K562 (cell line): ENCODE measurements at regions not wholly inside any gene's neighbourhood (a gene's known extent, or its start where the extent isn't known, plus 50 kb on each side); places are given as distances from the start of the nearest gene placed in this dataset.

Experiments used
- ATAC-seq: fragments of 200-7000 bp; cut with Tn5 transposase; 3 replicates; pipeline ENCODE4 v1.9.1; 2020; ENCODE audit warnings: moderate library complexity
- BruUV-seq: library from RNA; stranded (reverse); fragments of 400-500 nt; replicated peaks from 2 replicates; lab custom pipeline; 2021; lab: Mats Ljungman, UMichigan
- CTCF ChIA-PET: fragments of 300-600 bp; formaldehyde crosslinking; extraction: SDS; loops from one replicate; lab custom pipeline; 2021; ENCODE audit warnings: low intra/inter-chr PET ratio; lab: Yijun Ruan, JAX
- POLR2A ChIA-PET: fragments of 300-600, 350-650 bp; sonication (Branson Sonifier 250); formaldehyde crosslinking; extraction: SDS; loops from one replicate; lab custom pipeline; 2021; ENCODE audit warnings: antibody characterized with exemption, inconsistent platforms; lab: Yijun Ruan, JAX
- DNase-seq, 4 experiments: peaks; one replicate each; pipeline versions ENCODE4 v3.0.0 to v3.0.0-alpha.2; 2011 to 2018; ENCODE audit warnings: low spot score in 3 of 4, mixed read lengths in 3 of 4; ENCODE audit errors: extremely low read depth in 1 of 4
- FAIRE-seq: peaks from 2 replicates; lab custom pipeline; 2011; peaks lifted over from hg19 to GRCh38; lab: Jason Lieb, UNC
- H2AFZ ChIP-seq: 2 replicates; pipeline ENCODE4 v1.6.0; 2011; ENCODE audit warnings: low read depth, low read length, control low read depth, inconsistent platforms
- H3K27ac ChIP-seq: fragments of 200-600 bp; 3 replicates; pipeline ENCODE4 v1.8.0; 2011; ENCODE audit warnings: low read depth, mild to moderate bottlenecking, control low read depth, inconsistent platforms, low read length, moderate library complexity, mixed read lengths; ENCODE audit errors: extremely low read depth
- H3K27me3 ChIP-seq, 2 experiments: fragments of 300-600 bp in 1 of 2; 2 replicates in 1 of 2; 3 replicates in 1 of 2; pipeline versions ENCODE4 v1.6.0 to v1.8.0; 2011; ENCODE audit warnings: inconsistent platforms in 2 of 2, low read length in 2 of 2, mild to moderate bottlenecking in 1 of 2, mixed read lengths in 1 of 2, moderate library complexity in 1 of 2; ENCODE audit not compliant: control insufficient read depth in 2 of 2, insufficient read depth in 2 of 2
- H3K36me3 ChIP-seq: fragments of 300-600 bp; 3 replicates; pipeline ENCODE4 v1.8.0; 2011; ENCODE audit warnings: mild to moderate bottlenecking, low read length, inconsistent platforms; ENCODE audit not compliant: control insufficient read depth, insufficient read depth
- H3K4me1 ChIP-seq, 2 experiments: fragments of 200-600 bp in 1 of 2; replicated peaks in 1 of 2; 2 replicates in 1 of 2; 3 replicates in 1 of 2; pipeline versions ENCODE4 v1.5.1 to v1.8.0; 2011; ENCODE audit warnings: inconsistent platforms in 2 of 2, low read length in 2 of 2, mild to moderate bottlenecking in 1 of 2, mixed read lengths in 1 of 2, moderate library complexity in 1 of 2; ENCODE audit not compliant: control insufficient read depth in 2 of 2, insufficient read depth in 2 of 2
- H3K4me2 ChIP-seq: 2 replicates; pipeline ENCODE4 v1.6.1; 2011; ENCODE audit warnings: low read length, control low read depth, inconsistent platforms, mixed read lengths; ENCODE audit not compliant: insufficient read depth
- H3K4me3 ChIP-seq: fragments of 200-600 bp; sonication (generic), shearing (Covaris generic); 2 replicates; pipeline ENCODE4 v1.5.1; 2016; ENCODE audit warnings: control low read depth, inconsistent platforms
- H3K79me2 ChIP-seq: fragments of 200-600 bp; 3 replicates; pipeline ENCODE4 v1.8.0; 2011; ENCODE audit warnings: low read length, inconsistent platforms; ENCODE audit not compliant: control insufficient read depth, insufficient read depth
- H3K9ac ChIP-seq, 2 experiments: 2 replicates each; pipeline versions ENCODE4 v1.6.0 to v1.6.1; 2011; ENCODE audit warnings: low read depth in 2 of 2, low read length in 2 of 2, control low read depth in 1 of 2, inconsistent platforms in 1 of 2, mild to moderate bottlenecking in 1 of 2, mixed read lengths in 1 of 2; ENCODE audit not compliant: insufficient read depth in 1 of 2
- H3K9me1 ChIP-seq: one replicate; pipeline ENCODE4 v1.6.0; 2011; ENCODE audit warnings: inconsistent platforms, mild to moderate bottlenecking, low read length, moderate library complexity; ENCODE audit not compliant: control insufficient read depth, insufficient read depth
- H3K9me3 ChIP-seq: replicated peaks from 2 replicates; pipeline ENCODE4 v1.5.1; 2011; ENCODE audit warnings: low read depth, low read length, inconsistent platforms; ENCODE audit not compliant: control insufficient read depth, insufficient read depth
- H4K20me1 ChIP-seq: replicated peaks from 2 replicates; pipeline ENCODE4 v1.6.1; 2011; ENCODE audit warnings: low read length, inconsistent platforms, mixed read lengths; ENCODE audit not compliant: control insufficient read depth, insufficient read depth
- ATF7 ChIP-seq: fragments of 450-650 bp; IDR thresholded peaks from 2 replicates; pipeline ENCODE4 v1.7.1; 2014; ENCODE audit warnings: mild to moderate bottlenecking, moderate library complexity
- GMEB1 ChIP-seq: fragments of 250-450 bp; sonication (Bioruptor Pico); IDR thresholded peaks from 2 replicates; pipeline ENCODE4 v1.4.0; 2020; ENCODE audit warnings: mild to moderate bottlenecking
- HDAC2 ChIP-seq: fragments of 450-650 bp; IDR thresholded peaks from 2 replicates; pipeline ENCODE4 v1.6.1; 2016; ENCODE audit warnings: mild to moderate bottlenecking
- IRF1 ChIP-seq: sonication (generic); formaldehyde crosslinking; IDR thresholded peaks from 2 replicates; pipeline ENCODE4 v1.8.0; 2022; ENCODE audit warnings: missing genetic modification reagents, mild to moderate bottlenecking, borderline replicate concordance
- MYC ChIP-seq, 2 experiments: fragments of 250-450 bp in 1 of 2; sonication (Bioruptor Pico) in 1 of 2; IDR thresholded peaks; 2 replicates each; pipeline versions ENCODE4 v1.5.1 to v1.6.1; 2012 to 2021; ENCODE audit warnings: low read depth in 2 of 2, borderline replicate concordance in 1 of 2, improper control_type of control experiment in 1 of 2, low read length in 1 of 2, mild to moderate bottlenecking in 1 of 2, moderate library complexity in 1 of 2
- NR1H2 ChIP-seq: sonication (generic); formaldehyde crosslinking; IDR thresholded peaks from 2 replicates; pipeline ENCODE4 v1.4.0; 2020; ENCODE audit warnings: mild to moderate bottlenecking, missing genetic modification reagents
- PTBP1 ChIP-seq: fragments of 200-400 bp; formaldehyde crosslinking; IDR thresholded peaks from 2 replicates; pipeline ENCODE4 v1.6.1; 2017; ENCODE audit warnings: low read depth, low read length
- RBM14 ChIP-seq: fragments of 200-400 bp; formaldehyde crosslinking; IDR thresholded peaks from 2 replicates; pipeline ENCODE4 v1.6.1; 2018; ENCODE audit warnings: low read depth, mild to moderate bottlenecking, low read length, moderate library complexity, borderline replicate concordance; ENCODE audit not compliant: insufficient read depth
- RHOXF2B ChIP-seq: fragments of 250-450 bp; sonication (Bioruptor Pico); conservative IDR thresholded peaks from 2 replicates; pipeline ENCODE4 v1.5.1; 2021
- RNF219 ChIP-seq: fragments of 250-450 bp; sonication (Bioruptor Pico); IDR thresholded peaks from 2 replicates; pipeline ENCODE4 v1.5.0; 2022; ENCODE audit warnings: mild to moderate bottlenecking
- SMARCC2 ChIP-seq: fragments of 450-650 bp; IDR thresholded peaks from 2 replicates; pipeline ENCODE4 v1.6.1; 2017; ENCODE audit warnings: antibody characterized with exemption, moderate library complexity, mild to moderate bottlenecking, low read depth
- TCF7L2 ChIP-seq: fragments of 150-350 bp; IDR thresholded peaks from 2 replicates; pipeline ENCODE4 v1.6.1; 2016; ENCODE audit warnings: low read depth, mild to moderate bottlenecking, low read length, moderate library complexity
- TFAP4 ChIP-seq: sonication (generic); formaldehyde crosslinking; IDR thresholded peaks from 2 replicates; pipeline ENCODE4 v1.8.0; 2022; ENCODE audit warnings: missing genetic modification reagents, mild to moderate bottlenecking, moderate library complexity, borderline replicate concordance
- TRIM24 ChIP-seq, 2 experiments: fragments of 450-650 bp; IDR thresholded peaks; 2 replicates each; pipeline ENCODE4 v1.6.1; 2016
- ZFP30 ChIP-seq: fragments of 250-450 bp; sonication (Bioruptor Pico); IDR thresholded peaks from 2 replicates; pipeline ENCODE4 v1.8.0; 2022; ENCODE audit warnings: moderate library complexity, mild to moderate bottlenecking, inconsistent platforms, borderline replicate concordance
- ZNF24 ChIP-seq: fragments of 450-650 bp; IDR thresholded peaks from 2 replicates; pipeline ENCODE4 v1.6.1; 2016
- ZNF347 ChIP-seq: fragments of 450-650 bp; formaldehyde crosslinking; IDR thresholded peaks from 2 replicates; pipeline ENCODE4 v1.4.0; 2020; ENCODE audit warnings: low read depth, mild to moderate bottlenecking, moderate library complexity
- ZNF408 ChIP-seq: fragments of 250-450 bp; sonication (Bioruptor Pico); IDR thresholded peaks from 2 replicates; pipeline ENCODE4 v1.4.0; 2020; ENCODE audit warnings: low read depth, mild to moderate bottlenecking, moderate library complexity
- WGBS: fragments of 100-300 bp; shearing (Covaris generic); methylation state at CpG from one replicate; pipeline ENCODE4 v1.1.6; 2016; ENCODE audit warnings: low coverage, mixed read lengths; ENCODE audit not compliant: insufficient coverage; ENCODE audit errors: missing lambda C conversion rate; 5-methylcytosine and 5-hydroxymethylcytosine counted together
- in situ Hi-C: fragments of 300-500 bp; cut with MboI; formaldehyde crosslinking; loops from 4 replicates; pipeline ENCODE4 v1.15.0; 2018; ENCODE audit warnings: inconsistent platforms, mixed read lengths
- intact Hi-C: fragments of 100-400 bp; cut with micrococcal nuclease; formaldehyde crosslinking; loops from 2 replicates; pipeline ENCODE4 v1.14.2; 2022

GRCh38 chr10:105658696-105659095 lies 1017.6 kb downstream of the SORCS3 start:
- H3K27me3 ChIP-seq = no peaks in the 10 kb centered on the region
- 5% methylated on average over 3 of the region's 4 CpGs for WGBS
- H3K79me2 ChIP-seq = no peaks in the 10 kb centered on the region
- no TSS peak for BruUV-seq
- no peak overlapping the region for H3K4me2 ChIP-seq
- intact Hi-C loops = no loop called here
- no peaks in the 10 kb centered on the region for H3K9me1 ChIP-seq
- in situ Hi-C loops = no loop called here
- no peaks in the 10 kb centered on the region for H4K20me1 ChIP-seq
- POLR2A ChIA-PET = no interaction called here
- H3K27ac ChIP-seq = no peak overlapping the region
- CTCF ChIA-PET = no interaction called here
- no peak overlapping the region for H3K4me3 ChIP-seq
- no peaks in the 10 kb centered on the region for H3K4me1 ChIP-seq
- no peak overlapping the region for H3K9ac ChIP-seq
- no peaks in the 10 kb centered on the region for H3K36me3 ChIP-seq
- ATAC-seq (no peak), FAIRE-seq (no peak), DNase-seq (no peak)
- no peak overlapping the region for H2AFZ ChIP-seq
- H3K9me3 ChIP-seq = no peaks in the 10 kb centered on the region
- no peak for TF ChIP-seq RNF219 (CRISPR knock-in tag)
- TF ChIP-seq IRF1 (CRISPR knock-in tag) = no peak
- TF ChIP-seq ATF7 = no peak
- TF ChIP-seq RBM14 = no peak
- TF ChIP-seq NR1H2 (CRISPR knock-in tag) = no peak
- TF ChIP-seq GMEB1 = no peak
- TF ChIP-seq SMARCC2 = no peak
- no peak for TF ChIP-seq ZNF24
- no peak for TF ChIP-seq ZNF347 (CRISPR knock-in tag)
- no peak for TF ChIP-seq ZFP30 (CRISPR knock-in tag)
- TF ChIP-seq TRIM24 (IDR thresholded peaks at IDR 0.05) = no peak
- no peak for TF ChIP-seq TFAP4 (CRISPR knock-in tag)
- no peak for TF ChIP-seq RHOXF2B (CRISPR knock-in tag)
- TF ChIP-seq ZNF408 (CRISPR knock-in tag) = no peak
- no peak for TF ChIP-seq TCF7L2
- TF ChIP-seq MYC (IDR thresholded peaks at IDR 0.05; ENCODE audit: low read depth, low read length) = no peak
- TF ChIP-seq MYC (CRISPR knock-in tag; IDR thresholded peaks at IDR 0.05; ENCODE audit: borderline replicate concordance, low read depth) = no peak
- TF ChIP-seq HDAC2 = no peak
- TF ChIP-seq PTBP1 = no peak
